ENCODE measurements at regions not wholly inside any gene's neighbourhood (a gene's known extent, or its start where the extent isn't known, plus 50 kb on each side); places are given as distances from the start of the nearest gene placed in this dataset.
"Not testable (repeated sequence)": the region's sequence is repeated elsewhere in the genome, so short reads cannot be mapped to it uniquely, and the experiment has no call there.

- DNase-seq (ENCODE audit: low spot score): no peak
- Histone ChIP-seq H3K27me3 (replicated peaks; ENCODE audit: insufficient read depth) (no peaks in the 10 kb centered on the region), H3K9me3 (no peaks in the 10 kb centered on the region), H3K4me1 (replicated peaks) (no peaks in the 10 kb centered on the region), H3K36me3 (no peaks in the 10 kb centered on the region), H3K27ac (no peak overlapping the region), H3K4me3 (no peak overlapping the region)
- intact Hi-C loops (cut with DNase I): no loop called here
- 81% methylated on average over 2 of the region's 2 CpGs for WGBS
- no peak for TF ChIP-seq POLR2A (IDR thresholded peaks at IDR 0.05)
- no peak for TF ChIP-seq POLR2AphosphoS5 (IDR thresholded peaks at IDR 0.05)
- TF ChIP-seq CTCF (IDR thresholded peaks at IDR 0.05): no peak
Measured at GRCh38 chr13:65593298-65593874, 1636.8 kb downstream of the PCDH9 start.

GRCh38 chr13:65592731-65593130 is 1637.4 kb downstream of the PCDH9 start:
- intact Hi-C loops (cut with DNase I): no loop called here

GRCh38 chr13:65585346-65585745 is 1644.8 kb downstream of the PCDH9 start:
- Histone ChIP-seq H3K27me3 (replicated peaks; ENCODE audit: insufficient read depth) (no peaks in the 10 kb centered on the region), H3K9me3 (no peaks in the 10 kb centered on the region), H3K4me1 (replicated peaks) (no peaks in the 10 kb centered on the region), H3K36me3 (no peaks in the 10 kb centered on the region), H3K4me3 (no peak overlapping the region), H3K27ac (no peak overlapping the region)
- DNase-seq (ENCODE audit: low spot score): no peak
- no peak for TF ChIP-seq CTCF (IDR thresholded peaks at IDR 0.05)
- no peak for TF ChIP-seq POLR2A (IDR thresholded peaks at IDR 0.05)
- no peak for TF ChIP-seq POLR2AphosphoS5 (IDR thresholded peaks at IDR 0.05)
- intact Hi-C loops (cut with DNase I): no loop called here
- WGBS: 84% methylated on average over 10 of the region's 10 CpGs

More at GRCh38 chr13:65592731-65593130, 1637.4 kb downstream of the PCDH9 start:
- no peak for DNase-seq (ENCODE audit: low spot score)
- Histone ChIP-seq H3K9me3 (no peaks in the 10 kb centered on the region), H3K27ac (no peak overlapping the region), H3K27me3 (replicated peaks; ENCODE audit: insufficient read depth) (no peaks in the 10 kb centered on the region), H3K4me3 (no peak overlapping the region), H3K4me1 (replicated peaks) (no peaks in the 10 kb centered on the region), H3K36me3 (no peaks in the 10 kb centered on the region)
- 45% methylated on average over 1 of the region's 1 CpG for WGBS
- TF ChIP-seq POLR2AphosphoS5 (IDR thresholded peaks at IDR 0.05): no peak
- TF ChIP-seq POLR2A (IDR thresholded peaks at IDR 0.05): no peak
- TF ChIP-seq CTCF (IDR thresholded peaks at IDR 0.05): no peak

GRCh38 chr13:65584126-65584525 is 1646.0 kb downstream of the PCDH9 start:
- Histone ChIP-seq H3K36me3 (no peaks in the 10 kb centered on the region), H3K9me3 (no peaks in the 10 kb centered on the region), H3K27ac (no peak overlapping the region), H3K4me3 (no peak overlapping the region), H3K4me1 (replicated peaks) (no peaks in the 10 kb centered on the region), H3K27me3 (replicated peaks; ENCODE audit: insufficient read depth) (no peaks in the 10 kb centered on the region)
- no peak for DNase-seq (ENCODE audit: low spot score)
- intact Hi-C loops (cut with DNase I): no loop called here
- WGBS: 57% methylated on average over 2 of the region's 2 CpGs
- no peak for TF ChIP-seq CTCF (IDR thresholded peaks at IDR 0.05)
- no peak for TF ChIP-seq POLR2AphosphoS5 (IDR thresholded peaks at IDR 0.05)
- no peak for TF ChIP-seq POLR2A (IDR thresholded peaks at IDR 0.05)

GRCh38 chr13:65582160-65582559 is 1648.0 kb downstream of the PCDH9 start:
- H3K9me3 ChIP-seq: no peaks in the 10 kb centered on the region
- no peak overlapping the region for H3K27ac ChIP-seq
- DNase-seq (ENCODE audit: low spot score): no peak
- H3K36me3 ChIP-seq: no peaks in the 10 kb centered on the region
- H3K27me3 ChIP-seq (replicated peaks; ENCODE audit: insufficient read depth): no peaks in the 10 kb centered on the region
- no peak overlapping the region for H3K4me3 ChIP-seq
- no peaks in the 10 kb centered on the region for H3K4me1 ChIP-seq (replicated peaks)
- intact Hi-C loops (cut with DNase I): no loop called here
- TF ChIP-seq POLR2A (IDR thresholded peaks at IDR 0.05): no peak
- no peak for TF ChIP-seq CTCF (IDR thresholded peaks at IDR 0.05)
- no peak for TF ChIP-seq POLR2AphosphoS5 (IDR thresholded peaks at IDR 0.05)

GRCh38 chr13:65564561-65564960 is 1665.6 kb downstream of the PCDH9 start:
- H3K4me1 ChIP-seq (replicated peaks); intact Hi-C loops (cut with DNase I); H3K27ac ChIP-seq; H3K9me3 ChIP-seq; H3K36me3 ChIP-seq; H3K27me3 ChIP-seq (replicated peaks; ENCODE audit: insufficient read depth); DNase-seq (ENCODE audit: low spot score); H3K4me3 ChIP-seq: not testable (repeated sequence)
- WGBS: 80% methylated on average over 5 of the region's 5 CpGs

Data from prostate gland (tissue), 2 donors.